ENCODE measurements at regions not wholly inside any gene's neighbourhood (a gene's known extent, or its start where the extent isn't known, plus 50 kb on each side); places are given as distances from the start of the nearest gene placed in this dataset.

GRCh38 chrX:97714072-97714471 is 830.4 kb downstream of the RPA4 start:
- no peak for TF ChIP-seq JUND (IDR thresholded peaks at IDR 0.05; ENCODE audit: low read depth)
- in situ Hi-C loops (cut with HindIII; ENCODE audit: low pct_unique_long_range_greater_than_20kb, low sequenced_read_pairs), result no loop called here

GRCh38 chrX:97728215-97728614 is 844.5 kb downstream of the RPA4 start:
- in situ Hi-C loops (cut with HindIII; ENCODE audit: low pct_unique_long_range_greater_than_20kb, low sequenced_read_pairs), result no loop called here
- DNase-seq (ENCODE audit: low read depth in 1 of 2, low spot score in 1 of 2), result no peak
- TF ChIP-seq JUND (IDR thresholded peaks at IDR 0.05; ENCODE audit: low read depth), result no peak

More at GRCh38 chrX:97714072-97714471, 830.4 kb downstream of the RPA4 start:
- no peak for DNase-seq (ENCODE audit: low read depth in 1 of 2, low spot score in 1 of 2)

- in situ Hi-C loops (cut with HindIII; ENCODE audit: low pct_unique_long_range_greater_than_20kb, low sequenced_read_pairs), result no loop called here
- TF ChIP-seq JUND (IDR thresholded peaks at IDR 0.05; ENCODE audit: low read depth), result no peak
- no peak for DNase-seq (ENCODE audit: low read depth in 1 of 2, low spot score in 1 of 2)
Measured at GRCh38 chrX:97740044-97740443, 856.3 kb downstream of the RPA4 start.

- in situ Hi-C loops (cut with HindIII; ENCODE audit: low pct_unique_long_range_greater_than_20kb, low sequenced_read_pairs), result no loop called here
- no peak for DNase-seq (ENCODE audit: low read depth in 1 of 2, low spot score in 1 of 2)
- no peak for TF ChIP-seq JUND (IDR thresholded peaks at IDR 0.05; ENCODE audit: low read depth)
Measured at GRCh38 chrX:97740886-97741285, 857.2 kb downstream of the RPA4 start.

- no peak for DNase-seq (ENCODE audit: low read depth in 1 of 2, low spot score in 1 of 2)
- in situ Hi-C loops (cut with HindIII; ENCODE audit: low pct_unique_long_range_greater_than_20kb, low sequenced_read_pairs), result no loop called here
- no peak for TF ChIP-seq JUND (IDR thresholded peaks at IDR 0.05; ENCODE audit: low read depth)
Measured at GRCh38 chrX:97743014-97743413, 859.3 kb downstream of the RPA4 start.

GRCh38 chrX:97747346-97747745 is 863.6 kb downstream of the RPA4 start:
- no peak for DNase-seq (ENCODE audit: low read depth in 1 of 2, low spot score in 1 of 2)
- in situ Hi-C loops (cut with HindIII; ENCODE audit: low pct_unique_long_range_greater_than_20kb, low sequenced_read_pairs), result no loop called here
- TF ChIP-seq JUND (IDR thresholded peaks at IDR 0.05; ENCODE audit: low read depth), result no peak

- in situ Hi-C loops (cut with HindIII; ENCODE audit: low pct_unique_long_range_greater_than_20kb, low sequenced_read_pairs), result no loop called here
- no peak for TF ChIP-seq JUND (IDR thresholded peaks at IDR 0.05; ENCODE audit: low read depth)
Measured at GRCh38 chrX:97751016-97751415, 867.3 kb downstream of the RPA4 start.

GRCh38 chrX:97751735-97752134 is 868.0 kb downstream of the RPA4 start:
- no peak for DNase-seq (ENCODE audit: low read depth in 1 of 2, low spot score in 1 of 2)
- TF ChIP-seq JUND (IDR thresholded peaks at IDR 0.05; ENCODE audit: low read depth), result no peak
- in situ Hi-C loops (cut with HindIII; ENCODE audit: low pct_unique_long_range_greater_than_20kb, low sequenced_read_pairs), result no loop called here

More at GRCh38 chrX:97751016-97751415, 867.3 kb downstream of the RPA4 start:
- no peak for DNase-seq (ENCODE audit: low read depth in 1 of 2, low spot score in 1 of 2)

- in situ Hi-C loops (cut with HindIII; ENCODE audit: low pct_unique_long_range_greater_than_20kb, low sequenced_read_pairs), result no loop called here
- no peak for TF ChIP-seq JUND (IDR thresholded peaks at IDR 0.05; ENCODE audit: low read depth)
- no peak for DNase-seq (ENCODE audit: low read depth in 1 of 2, low spot score in 1 of 2)
Measured at GRCh38 chrX:97756879-97757278, 873.2 kb downstream of the RPA4 start.

GRCh38 chrX:97763391-97763790 is 879.7 kb downstream of the RPA4 start:
- in situ Hi-C loops (cut with HindIII; ENCODE audit: low pct_unique_long_range_greater_than_20kb, low sequenced_read_pairs), result no loop called here
- no peak for TF ChIP-seq JUND (IDR thresholded peaks at IDR 0.05; ENCODE audit: low read depth)
- DNase-seq (ENCODE audit: low read depth in 1 of 2, low spot score in 1 of 2), result no peak

GRCh38 chrX:97763981-97764380 is 880.3 kb downstream of the RPA4 start:
- no peak for TF ChIP-seq JUND (IDR thresholded peaks at IDR 0.05; ENCODE audit: low read depth)
- no peak for DNase-seq (ENCODE audit: low read depth in 1 of 2, low spot score in 1 of 2)
- in situ Hi-C loops (cut with HindIII; ENCODE audit: low pct_unique_long_range_greater_than_20kb, low sequenced_read_pairs), result no loop called here

- in situ Hi-C loops (cut with HindIII; ENCODE audit: low pct_unique_long_range_greater_than_20kb, low sequenced_read_pairs), result no loop called here
- DNase-seq (ENCODE audit: low read depth in 1 of 2, low spot score in 1 of 2), result no peak
- no peak for TF ChIP-seq JUND (IDR thresholded peaks at IDR 0.05; ENCODE audit: low read depth)
Measured at GRCh38 chrX:97766501-97767095, 882.9 kb downstream of the RPA4 start.

GRCh38 chrX:97787311-97787710 is 903.6 kb downstream of the RPA4 start:
- in situ Hi-C loops (cut with HindIII; ENCODE audit: low pct_unique_long_range_greater_than_20kb, low sequenced_read_pairs), result no loop called here
- DNase-seq (ENCODE audit: low read depth in 1 of 2, low spot score in 1 of 2), result no peak
- TF ChIP-seq JUND (IDR thresholded peaks at IDR 0.05; ENCODE audit: low read depth), result no peak

GRCh38 chrX:97787849-97788248 is 904.1 kb downstream of the RPA4 start:
- in situ Hi-C loops (cut with HindIII; ENCODE audit: low pct_unique_long_range_greater_than_20kb, low sequenced_read_pairs), result no loop called here
- no peak for TF ChIP-seq JUND (IDR thresholded peaks at IDR 0.05; ENCODE audit: low read depth)
- no peak for DNase-seq (ENCODE audit: low read depth in 1 of 2, low spot score in 1 of 2)

Data from T47D (cell line).